CD1c-positive myeloid dendritic cell (primary cell): ENCODE measurements at regions not wholly inside any gene's neighbourhood (a gene's known extent, or its start where the extent isn't known, plus 50 kb on each side); places are given as distances from the start of the nearest gene placed in this dataset.

Source experiments
- DNase-seq: peaks from one replicate; pipeline ENCODE4 v3.0.0-alpha.2; 2016; ENCODE audit errors: extremely low spot score

DNA sequence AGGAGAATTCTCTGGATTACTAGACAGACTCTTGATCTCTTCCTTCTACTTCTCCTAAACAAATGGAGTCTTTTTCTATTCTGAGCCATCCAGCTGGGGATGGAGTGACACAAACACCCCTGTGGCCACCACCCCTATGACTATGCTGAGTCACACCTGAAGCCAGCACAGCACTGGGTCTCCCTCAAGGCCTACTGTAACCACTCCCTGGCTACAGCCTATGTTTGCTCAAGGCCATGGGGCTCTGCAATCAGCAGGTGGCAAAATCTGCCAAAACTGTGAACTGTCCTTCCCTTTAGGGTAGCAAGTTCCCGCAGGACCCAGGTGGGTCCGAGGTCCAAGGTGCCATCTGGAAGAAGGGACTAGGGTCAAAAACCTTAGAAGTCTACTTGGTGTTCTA, 132.3 kb downstream of the TINAG start:
- DNase-seq, result no peak

DNA sequence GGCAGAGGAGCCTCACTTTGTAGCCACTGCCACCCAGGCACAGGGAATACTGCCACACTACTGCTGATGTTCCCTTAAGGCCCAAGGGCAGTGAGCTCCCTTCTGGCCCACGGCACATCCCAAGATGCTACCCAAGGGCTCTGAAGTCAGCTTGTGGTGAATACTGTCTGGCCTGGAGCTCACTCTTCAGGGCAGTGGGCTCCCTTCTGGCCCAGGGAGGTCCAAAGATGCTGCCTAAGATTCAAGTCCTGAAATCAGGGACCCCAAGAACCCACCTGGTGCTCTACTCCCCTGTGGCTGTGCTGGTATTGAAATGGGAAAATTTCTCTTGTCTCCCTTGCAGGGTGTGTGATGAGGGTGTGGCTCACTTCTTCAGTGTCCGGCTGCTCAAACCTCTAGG, 132.8 kb downstream of the TINAG start:
- no peak for DNase-seq

DNA sequence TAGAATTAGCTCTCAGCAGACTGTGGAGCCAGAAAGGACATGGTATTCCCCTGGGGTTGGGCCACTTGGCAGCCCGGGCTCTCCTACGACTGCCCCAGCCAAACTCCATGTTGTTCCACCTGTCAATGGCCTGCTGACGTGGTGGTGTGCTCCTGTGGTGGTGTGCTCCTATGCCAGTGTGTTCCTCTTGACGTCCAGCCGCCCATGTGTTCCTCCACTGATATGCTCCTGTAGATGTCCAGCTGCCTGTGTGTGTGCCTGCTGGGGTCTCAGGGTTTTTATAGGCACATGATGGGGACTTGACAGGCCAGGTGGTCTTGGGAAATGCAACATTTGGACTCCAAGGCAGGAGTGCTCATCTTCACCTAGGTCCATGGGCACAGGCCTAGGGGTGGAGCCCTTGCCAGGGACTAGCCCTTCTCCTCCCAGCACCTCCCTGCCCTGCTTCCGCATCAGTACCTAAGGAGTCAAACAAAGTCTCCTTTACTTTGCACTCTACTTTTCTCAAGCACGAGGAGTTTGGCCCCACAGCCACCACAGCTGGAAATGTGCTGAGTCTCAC, 133.5 kb downstream of the TINAG start:
- DNase-seq, result no peak

DNA sequence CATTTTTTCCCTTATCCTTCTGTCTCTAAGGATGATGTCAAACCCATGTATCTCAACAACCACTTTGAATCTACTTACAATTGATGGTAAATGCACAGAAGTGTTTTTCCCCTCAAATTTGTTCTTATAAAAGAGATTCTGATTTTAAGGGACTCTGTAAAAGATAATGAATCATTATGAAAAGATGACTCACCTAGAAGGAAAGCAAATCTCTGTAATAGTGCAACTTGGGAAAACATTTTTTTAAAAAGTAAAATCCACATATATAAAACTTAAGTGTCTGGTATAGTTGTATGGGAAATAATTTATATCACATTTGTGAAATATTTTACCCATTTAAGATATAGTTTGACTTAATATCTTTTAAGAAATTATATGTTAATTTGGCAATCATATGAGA, 137.0 kb downstream of the TINAG start:
- DNase-seq, result no peak

DNA sequence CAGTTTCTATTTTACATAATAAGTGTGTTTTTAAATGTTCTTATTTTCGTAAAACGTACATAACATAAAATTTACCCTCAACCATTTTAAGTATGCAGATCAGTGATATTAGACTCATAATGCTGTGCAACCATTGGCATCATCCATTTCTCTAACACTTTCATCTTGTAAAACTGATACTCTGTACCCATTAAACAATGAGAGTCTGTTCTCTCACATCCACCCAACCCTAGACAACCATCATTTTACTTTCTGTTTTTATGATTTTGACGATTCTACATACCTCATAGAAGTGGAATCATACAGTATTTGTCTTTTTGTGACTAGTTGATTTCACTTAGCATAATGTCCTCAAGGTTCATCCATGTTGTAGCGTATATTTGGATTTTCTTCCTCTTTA, 140.4 kb downstream of the TINAG start:
- no peak for DNase-seq

DNA sequence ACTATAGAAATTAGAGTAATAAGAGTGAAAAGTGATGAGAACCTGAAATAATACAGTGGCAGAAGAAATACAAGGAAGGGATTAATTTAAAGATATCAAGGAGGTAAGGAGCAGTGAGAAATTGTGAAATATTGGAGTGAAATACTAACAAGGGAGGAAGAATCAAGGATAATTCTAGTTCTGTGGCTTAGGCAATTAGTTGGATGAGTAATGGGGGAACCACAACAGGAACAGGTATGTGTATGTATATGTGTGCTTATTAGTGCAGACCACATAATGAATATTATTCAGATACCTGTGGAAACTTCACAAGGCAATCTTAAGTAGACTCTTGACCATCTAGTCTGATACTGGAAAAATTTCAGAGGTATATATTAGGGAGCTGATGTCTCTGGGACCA, 143.3 kb downstream of the TINAG start:
- no peak for DNase-seq

DNA sequence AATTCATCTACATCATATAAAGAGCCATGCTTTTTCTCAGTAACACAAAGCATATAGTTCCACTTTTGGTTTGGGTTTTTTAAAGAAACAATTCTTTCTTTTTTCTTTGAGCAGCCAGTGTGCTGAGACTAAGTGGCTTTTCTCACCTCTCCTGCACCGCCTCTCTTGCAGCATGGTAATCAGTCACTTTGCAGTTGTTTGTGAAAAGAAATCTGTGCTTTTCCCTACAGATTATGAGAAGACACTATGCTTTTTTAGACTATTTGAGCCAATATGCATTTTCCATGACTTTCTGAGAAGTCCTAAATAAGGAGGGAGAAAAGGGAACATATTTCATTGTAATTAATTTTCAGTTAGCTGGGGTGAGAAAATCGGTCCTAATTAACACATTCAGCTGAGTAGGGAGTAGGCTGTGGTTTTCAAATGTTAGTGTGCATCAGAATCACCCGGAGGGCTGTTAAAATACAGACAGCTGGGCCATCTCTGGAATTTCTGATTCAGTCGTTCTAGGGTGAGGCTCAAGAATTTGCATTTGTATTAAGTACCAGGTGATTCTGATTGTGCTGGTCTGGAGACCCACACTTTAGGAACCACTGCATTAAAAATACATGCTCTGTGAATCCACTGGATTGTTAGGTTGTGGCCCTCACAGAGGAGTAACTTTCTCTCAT, 155.2 kb downstream of the TINAG start:
- DNase-seq, result no peak

DNA sequence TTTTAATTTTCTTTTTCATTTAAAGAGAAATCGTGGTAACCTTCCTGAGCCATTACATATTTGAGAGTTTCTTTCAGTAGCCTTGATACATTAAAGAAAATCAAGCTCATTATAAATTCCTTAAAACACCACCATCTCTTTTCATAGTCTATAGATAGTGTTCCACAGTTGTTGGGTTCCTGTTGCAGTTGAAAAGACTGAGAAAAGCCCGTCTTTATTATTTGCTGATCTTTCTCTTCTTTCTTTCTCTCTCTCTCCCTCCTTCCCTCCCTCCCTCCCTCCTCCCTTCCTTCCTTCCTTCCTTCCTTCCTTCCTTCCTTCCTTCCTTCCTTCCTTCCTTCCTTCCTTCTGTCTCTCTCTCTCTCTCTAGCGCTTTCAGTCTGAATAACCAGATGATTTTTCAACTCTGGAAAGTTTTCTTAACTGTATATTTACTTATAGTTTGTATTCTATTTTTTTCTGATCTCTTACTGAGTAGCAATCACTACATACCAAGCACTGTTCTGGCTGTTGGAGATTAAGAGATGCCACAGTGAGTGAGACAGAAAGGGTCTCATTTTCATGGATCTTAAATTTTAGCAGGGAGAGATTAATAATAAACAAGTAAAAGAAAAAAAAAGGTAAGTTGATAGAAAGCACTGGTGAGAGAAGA, 157.5 kb downstream of the TINAG start:
- DNase-seq, result no peak

DNA sequence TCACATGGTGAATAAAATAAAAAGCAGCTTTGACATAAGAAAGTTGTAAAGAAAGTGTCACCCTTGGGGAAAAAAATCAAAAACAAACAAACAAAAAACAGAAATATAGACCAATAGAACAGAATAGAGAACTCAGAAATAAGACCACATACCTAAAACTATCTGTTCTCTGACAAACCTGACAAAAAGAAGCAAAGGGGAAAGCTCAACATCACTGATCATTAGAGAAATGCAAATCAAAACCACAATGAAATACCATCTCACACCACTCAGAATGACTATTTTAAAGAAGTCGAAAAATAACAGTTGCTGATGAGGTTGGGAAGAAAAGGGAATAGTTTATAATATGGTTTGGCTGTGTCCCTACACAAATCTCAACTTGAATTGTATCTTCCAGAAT, 159.1 kb downstream of the TINAG start:
- no peak for DNase-seq

DNA sequence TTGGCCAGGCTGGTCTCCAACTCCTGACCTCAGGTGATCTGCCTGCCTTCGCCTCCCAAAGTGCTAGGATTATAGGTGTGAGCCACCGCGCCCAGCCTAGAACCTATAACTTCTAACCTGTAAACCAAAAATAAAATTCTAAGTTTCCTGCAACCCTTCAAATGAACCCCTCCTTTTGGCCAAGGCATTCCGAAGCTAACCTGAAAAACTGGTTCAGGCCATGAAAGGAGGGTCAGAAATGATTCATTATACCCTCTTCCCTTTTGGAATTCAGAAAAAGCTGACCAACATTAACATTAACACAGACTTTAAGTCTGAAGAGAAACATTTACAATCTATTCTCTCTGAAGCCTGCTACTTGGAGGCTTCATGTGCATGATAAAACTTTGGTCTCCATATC, 165.1 kb downstream of the TINAG start:
- no peak for DNase-seq

DNA sequence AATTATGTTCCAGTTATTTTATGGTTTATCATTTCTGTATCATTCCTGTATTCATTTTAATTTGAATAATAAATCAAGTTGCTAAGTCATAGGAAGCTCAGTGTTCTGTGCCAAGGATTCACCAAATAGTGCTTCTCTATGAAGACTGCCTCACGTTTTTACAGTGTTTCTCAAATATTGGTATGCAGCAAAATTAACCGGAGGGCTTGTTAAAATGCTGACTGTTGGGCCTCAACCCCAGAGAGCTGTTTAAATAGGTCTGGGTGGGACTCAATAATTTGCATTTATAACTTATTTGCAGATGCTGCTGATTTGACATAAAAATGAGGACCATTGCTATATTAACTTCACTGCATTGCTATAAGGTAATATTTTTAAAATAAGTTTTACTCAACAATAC, 166.7 kb downstream of the TINAG start:
- no peak for DNase-seq

DNA sequence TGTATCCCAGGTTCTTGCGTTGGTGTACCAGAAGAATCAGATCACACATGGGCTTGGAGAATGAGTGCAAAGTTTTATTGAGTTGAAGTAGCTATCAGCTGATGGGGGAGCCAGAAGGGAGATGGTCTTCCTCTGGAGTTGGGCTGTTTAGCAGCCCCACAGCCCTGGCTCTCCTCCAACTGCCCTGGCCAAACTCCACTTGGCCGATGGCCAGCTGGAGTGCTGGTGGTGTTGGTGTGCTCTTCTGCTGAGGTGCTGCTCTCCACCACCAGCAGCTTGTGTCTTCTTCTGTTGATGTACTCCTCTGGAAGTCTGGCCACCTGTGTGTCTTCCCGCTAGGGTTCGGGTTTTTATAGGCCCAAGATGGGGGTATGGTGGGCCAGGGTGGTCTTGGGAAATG, 172.8 kb downstream of the TINAG start:
- no peak for DNase-seq

DNA sequence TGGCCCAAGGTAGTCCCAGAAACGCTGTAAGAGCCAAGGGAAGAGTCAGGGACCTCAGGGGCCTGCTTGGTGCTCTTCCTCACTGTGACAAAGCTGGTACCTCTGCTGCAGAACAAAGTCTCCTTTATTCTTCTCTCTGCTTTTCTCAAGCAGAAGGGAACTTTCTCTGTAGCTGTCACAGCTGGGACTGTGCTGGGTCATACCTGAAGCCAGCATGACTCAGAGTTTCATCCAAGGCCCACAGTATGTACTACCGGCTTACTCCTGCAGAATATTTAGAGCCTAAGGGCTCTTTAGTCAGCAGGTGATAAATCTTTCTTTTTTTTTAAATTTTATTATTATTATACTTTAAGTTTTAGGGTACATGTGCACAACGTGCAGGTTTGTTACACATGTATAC, 183.2 kb downstream of the TINAG start:
- DNase-seq, result no peak

DNA sequence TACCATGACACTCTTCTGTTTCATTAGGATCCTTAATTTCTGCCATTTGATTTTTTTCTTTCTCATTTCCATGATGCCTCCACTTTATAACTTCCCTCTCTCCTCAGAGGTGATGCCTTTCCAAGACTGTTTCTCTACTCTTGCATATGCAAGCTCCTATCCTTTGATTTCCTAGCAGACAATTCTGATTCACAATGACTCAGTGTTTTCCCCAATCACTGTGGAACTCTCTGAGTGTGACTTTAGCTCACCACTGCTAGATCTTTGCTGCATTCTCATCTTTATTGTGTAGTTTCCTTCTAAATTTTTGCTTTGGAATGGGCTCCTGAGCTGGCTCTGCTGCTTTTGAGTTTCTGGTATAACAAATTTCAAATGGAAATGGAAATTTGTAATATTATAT, 184.9 kb downstream of the TINAG start:
- DNase-seq, result no peak

DNA sequence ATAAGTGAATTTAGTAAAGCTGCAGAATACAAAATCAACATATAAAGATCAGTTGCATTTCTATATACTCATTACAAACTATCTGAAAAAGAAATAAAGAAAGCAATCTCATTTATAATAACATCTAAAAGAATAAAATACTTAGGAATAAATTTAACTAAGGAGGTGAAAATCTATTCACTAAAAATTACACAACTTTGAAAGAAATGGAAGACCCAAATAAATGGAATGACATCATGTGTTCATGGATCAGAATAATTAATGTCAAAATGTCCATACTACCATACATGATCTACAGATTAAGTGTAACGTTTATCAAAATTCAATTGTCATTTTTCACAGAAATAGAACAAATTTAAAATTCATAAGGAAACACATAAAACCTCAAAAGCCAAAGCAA, 194.9 kb downstream of the TINAG start:
- no peak for DNase-seq

DNA sequence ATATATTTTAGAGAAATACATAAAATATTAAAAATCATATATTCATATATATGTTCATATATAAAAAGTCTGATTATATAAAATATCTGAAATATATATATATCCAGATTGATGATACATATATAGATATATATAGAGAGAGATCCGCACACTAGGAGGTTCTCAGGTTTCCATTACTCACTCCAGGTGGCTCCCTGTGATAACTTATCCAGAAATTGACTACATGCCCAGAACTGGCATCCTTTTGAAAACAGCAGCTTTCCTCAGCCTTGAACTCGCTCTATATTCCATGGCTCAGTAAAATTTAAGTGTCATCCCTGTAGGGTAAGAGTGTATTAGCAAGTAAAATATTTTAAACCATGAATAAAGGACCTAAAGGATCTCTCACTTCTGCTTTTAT, 206.8 kb downstream of the TINAG start:
- no peak for DNase-seq

DNA sequence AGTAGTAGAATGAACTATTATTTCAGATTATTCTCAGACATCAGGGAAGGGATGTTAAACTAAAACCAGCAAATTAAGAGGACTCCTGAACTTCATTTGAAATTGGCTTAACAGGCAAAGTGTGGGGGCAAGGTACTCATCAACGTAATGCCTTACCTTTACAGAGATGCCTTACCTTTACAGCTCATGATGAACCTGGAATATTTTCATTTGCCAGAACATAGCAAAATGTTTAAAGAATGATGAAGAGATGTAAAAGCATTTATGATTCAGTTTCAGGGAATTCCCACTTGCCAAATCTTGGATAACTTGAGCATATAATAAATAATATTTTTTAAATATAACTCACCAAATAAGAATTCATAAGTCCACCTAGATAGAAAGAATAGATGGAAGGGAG, 207.5 kb downstream of the TINAG start:
- DNase-seq, result no peak

DNA sequence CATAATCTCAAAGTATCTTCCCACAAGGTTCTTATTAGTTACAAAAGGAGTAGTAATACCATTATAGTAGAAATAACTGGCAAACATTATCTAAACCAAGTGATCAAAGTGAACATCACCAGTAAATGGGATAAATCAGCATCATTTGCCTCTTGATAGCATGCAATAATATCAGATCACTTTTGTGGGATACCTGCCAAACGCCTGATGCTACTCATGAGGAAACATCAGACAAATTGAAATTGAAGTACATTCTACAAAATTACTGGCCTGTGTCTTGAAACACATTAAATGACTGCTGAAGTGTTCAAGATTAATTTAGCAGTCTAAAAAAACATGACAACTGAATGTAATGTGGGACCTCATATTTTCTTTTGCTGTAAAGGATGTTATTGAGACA, 208.1 kb downstream of the TINAG start:
- no peak for DNase-seq

DNA sequence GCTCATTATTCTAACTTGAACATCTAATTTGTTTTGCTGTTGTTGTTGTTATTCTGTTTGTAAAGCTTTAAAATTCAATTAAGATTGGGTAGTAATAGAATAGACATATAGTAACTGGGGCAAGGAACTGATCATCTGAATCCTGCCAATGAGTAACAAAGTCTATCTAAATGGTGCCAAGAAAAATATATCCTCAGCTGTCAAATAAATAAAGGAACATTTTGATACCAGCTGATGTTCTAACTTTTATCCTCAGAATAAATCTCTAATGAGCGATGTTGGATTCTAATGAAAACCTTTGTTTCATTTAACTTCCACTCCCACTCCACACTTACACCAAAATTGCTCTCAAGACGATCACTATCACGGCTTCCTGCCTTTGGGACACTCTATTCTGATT, 210.9 kb downstream of the TINAG start:
- DNase-seq, result no peak

DNA sequence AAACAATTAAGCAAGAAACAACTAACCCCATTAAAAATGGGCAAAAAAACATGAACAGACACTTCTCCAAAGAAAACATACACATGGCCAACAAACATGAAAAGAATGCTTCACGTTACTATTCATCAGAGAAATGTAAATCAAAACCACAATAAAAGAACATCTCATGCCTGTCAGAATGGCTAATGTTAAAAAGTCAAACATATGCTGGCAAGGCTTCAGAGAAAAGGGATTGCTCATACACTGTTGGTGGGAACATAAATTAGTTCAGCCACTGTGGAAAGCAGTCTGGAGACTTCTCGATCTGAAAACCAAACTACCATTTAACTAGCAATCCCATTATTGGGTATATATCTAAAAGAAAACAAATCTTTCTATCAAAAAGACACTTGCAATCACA, 217.5 kb downstream of the TINAG start:
- DNase-seq, result no peak

DNA sequence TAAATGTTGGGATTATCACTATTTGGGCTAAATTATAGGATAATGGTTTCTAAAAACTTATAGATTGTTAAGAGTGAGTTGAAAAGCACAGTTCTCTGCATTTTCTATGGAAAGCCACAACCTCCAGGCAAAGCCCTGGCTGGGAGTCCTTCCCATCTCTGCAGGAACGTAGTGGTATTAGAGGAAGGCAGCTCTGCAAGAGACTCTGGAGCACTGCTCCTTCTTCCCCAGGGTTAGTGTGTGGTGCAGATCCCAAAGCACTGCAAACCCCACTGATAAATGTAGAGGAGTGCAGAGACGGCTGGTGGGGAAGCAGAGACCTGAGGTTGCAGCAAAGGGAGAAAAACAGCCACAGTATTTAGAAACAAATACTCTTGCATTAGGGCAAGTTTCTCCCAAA, 225.3 kb downstream of the TINAG start:
- DNase-seq, result no peak

DNA sequence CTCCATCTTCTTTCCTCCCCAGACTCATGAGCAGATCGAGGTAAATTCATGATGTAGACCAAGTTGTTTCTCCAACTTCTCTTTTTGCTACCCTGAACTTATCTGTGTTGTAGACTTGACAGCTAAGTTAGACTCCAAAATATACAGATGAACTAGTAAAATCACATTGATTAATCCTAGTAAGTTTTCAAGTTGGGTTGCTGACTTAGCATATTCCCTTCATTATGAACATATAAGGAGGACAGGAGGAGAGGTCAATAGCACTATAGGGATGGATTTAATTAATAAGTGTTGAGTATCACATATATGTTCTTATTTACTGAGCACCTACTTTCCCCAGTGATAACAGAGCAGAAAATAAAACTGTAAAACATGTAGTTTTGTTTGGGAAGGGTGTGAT, 227.3 kb downstream of the TINAG start:
- DNase-seq, result no peak

DNA sequence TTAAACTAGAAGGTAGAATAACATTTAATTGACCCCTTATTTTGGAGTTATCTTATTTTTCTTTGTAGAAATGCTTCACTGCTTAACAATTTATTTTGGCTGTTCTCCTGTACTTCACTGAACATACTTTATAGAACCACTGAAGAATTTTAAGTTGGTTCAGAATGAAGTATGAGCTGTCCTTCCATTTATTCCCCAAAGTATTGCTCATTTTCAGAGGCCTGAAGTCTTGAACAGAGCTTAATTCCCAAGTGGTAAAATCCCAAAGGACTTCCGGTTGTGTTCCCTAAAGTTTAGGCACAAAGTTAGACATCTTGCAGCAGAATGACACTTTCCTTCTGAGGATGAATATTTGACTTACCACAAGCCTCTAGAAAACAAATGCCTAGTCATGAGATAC, 233.3 kb downstream of the TINAG start:
- no peak for DNase-seq

DNA sequence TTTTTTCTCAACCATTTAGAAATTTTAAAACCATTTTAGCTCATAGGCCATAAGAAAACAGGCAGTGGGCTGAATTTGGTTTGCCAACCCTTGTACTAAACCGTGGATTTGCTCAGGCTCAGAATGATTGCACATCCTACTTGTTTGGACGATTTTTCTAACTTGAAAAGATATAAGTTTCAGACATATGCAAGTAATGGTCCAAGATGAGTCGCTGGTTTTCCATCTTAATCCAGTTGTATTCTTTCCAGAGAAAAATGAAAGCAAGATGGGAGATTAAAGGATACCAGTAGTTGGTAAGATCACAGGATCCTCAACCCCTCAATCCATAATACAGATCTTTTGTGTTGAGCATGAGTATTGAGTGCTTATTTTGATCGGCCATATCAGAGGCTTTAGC, 250.9 kb downstream of the TINAG start:
- DNase-seq, result no peak
